IMR-90 (cell line): ENCODE measurements at regions not wholly inside any gene's neighbourhood (a gene's known extent, or its start where the extent isn't known, plus 50 kb on each side); places are given as distances from the start of the nearest gene placed in this dataset.

Experiments used
- ATAC-seq: fragments of 200-7000 bp; cut with Tn5 transposase; 2 replicates; pipeline ENCODE4 v1.9.1; 2020; ENCODE audit warnings: low read depth, mild to moderate bottlenecking, moderate library complexity
- BruUV-seq: library from RNA; stranded (reverse); fragments of 400-500 nt; replicated peaks from 2 replicates; lab custom pipeline; 2021; lab: Mats Ljungman, UMichigan
- CTCF ChIA-PET: fragments of 300-600 bp; formaldehyde crosslinking; extraction: SDS; loops from one replicate; lab custom pipeline; 2021; ENCODE audit warnings: antibody characterized with exemption; lab: Yijun Ruan, JAX
- POLR2A ChIA-PET: fragments of 300-600 bp; sonication (Branson Sonifier 250); formaldehyde crosslinking; loops from one replicate; lab custom pipeline; 2022; ENCODE audit warnings: antibody characterized with exemption; ENCODE audit not compliant: unreplicated experiment; lab: Charles Lee
- DNase-seq: peaks from one replicate; pipeline ENCODE4 v3.0.0; 2013
- H2AFZ ChIP-seq: replicated peaks from 2 replicates; pipeline ENCODE3; 2013; ENCODE audit warnings: low read length, mild to moderate bottlenecking; ENCODE audit not compliant: poor library complexity
- H2AK5ac ChIP-seq: 2 replicates; pipeline ENCODE4 v1.6.1; 2013; ENCODE audit warnings: low read depth, low read length, inconsistent platforms
- H2AK9ac ChIP-seq: replicated peaks from 2 replicates; pipeline ENCODE3; 2013; ENCODE audit warnings: mild to moderate bottlenecking, low read depth, low read length, moderate library complexity; ENCODE audit not compliant: poor library complexity
- H2BK120ac ChIP-seq: 2 replicates; pipeline ENCODE4 v1.6.1; 2013; ENCODE audit warnings: low read depth, low read length, inconsistent platforms
- H2BK15ac ChIP-seq: 3 replicates; pipeline ENCODE4 v1.6.1; 2013; ENCODE audit warnings: low read depth, low read length, inconsistent platforms
- H2BK20ac ChIP-seq: 2 replicates; pipeline ENCODE4 v1.6.1; 2013; ENCODE audit warnings: low read depth, mild to moderate bottlenecking, inconsistent platforms, low read length, moderate library complexity
- H2BK5ac ChIP-seq: 2 replicates; pipeline ENCODE4 v1.6.1; 2013; ENCODE audit warnings: mild to moderate bottlenecking, low read depth, low read length, inconsistent platforms; ENCODE audit not compliant: poor library complexity, severe bottlenecking
- H3K14ac ChIP-seq: replicated peaks from 2 replicates; pipeline ENCODE4 v1.6.1; 2013; ENCODE audit warnings: low read depth, low read length, inconsistent platforms
- H3K18ac ChIP-seq: 2 replicates; pipeline ENCODE4 v1.6.1; 2013; ENCODE audit warnings: low read depth, low read length, control low read depth
- H3K23ac ChIP-seq: 2 replicates; pipeline ENCODE4 v1.6.1; 2013; ENCODE audit warnings: low read depth, low read length, inconsistent platforms
- H3K27ac ChIP-seq: 2 replicates; pipeline ENCODE4 v1.5.1; 2013; ENCODE audit warnings: mild to moderate bottlenecking, control low read depth, low read length; ENCODE audit not compliant: insufficient read depth
- H3K27me3 ChIP-seq: 2 replicates; pipeline ENCODE4 v1.6.1; 2013; ENCODE audit warnings: low read length; ENCODE audit not compliant: control insufficient read depth, insufficient read depth
- H3K36me3 ChIP-seq: 2 replicates; pipeline ENCODE4 v1.6.1; 2013; ENCODE audit warnings: low read length, mixed read lengths; ENCODE audit not compliant: control insufficient read depth, insufficient read depth
- H3K4ac ChIP-seq: 2 replicates; pipeline ENCODE4 v1.6.1; 2013; ENCODE audit warnings: low read depth, low read length, inconsistent platforms
- H3K4me1 ChIP-seq: 2 replicates; pipeline ENCODE4 v1.6.1; 2013; ENCODE audit warnings: low read length, mixed read lengths; ENCODE audit not compliant: control insufficient read depth, insufficient read depth
- H3K4me2 ChIP-seq: 2 replicates; pipeline ENCODE4 v1.6.1; 2013; ENCODE audit warnings: low read depth, mild to moderate bottlenecking, control low read depth, low read length, moderate library complexity
- H3K4me3 ChIP-seq: 2 replicates; pipeline ENCODE4 v1.5.1; 2013; ENCODE audit warnings: low read depth, mild to moderate bottlenecking, control low read depth, low read length, moderate library complexity; ENCODE audit not compliant: insufficient read depth
- H3K56ac ChIP-seq: 2 replicates; pipeline ENCODE4 v1.6.1; 2013; ENCODE audit warnings: low read length, inconsistent platforms; ENCODE audit not compliant: insufficient read depth; ENCODE audit errors: extremely low read depth
- H3K79me1 ChIP-seq, 2 experiments: 2 replicates each; pipeline ENCODE4 v1.6.1; 2013; ENCODE audit warnings: low read length in 2 of 2, inconsistent platforms in 1 of 2, low read depth in 1 of 2
- H3K9ac ChIP-seq: 2 replicates; pipeline ENCODE4 v1.6.1; 2013; ENCODE audit warnings: low read depth, low read length, control low read depth
- H3K9me1 ChIP-seq: 2 replicates; pipeline ENCODE4 v1.6.1; 2013; ENCODE audit warnings: low read length, inconsistent platforms; ENCODE audit not compliant: insufficient read depth
- H3K9me3 ChIP-seq: 2 replicates; pipeline ENCODE4 v1.6.1; 2013; ENCODE audit warnings: low read length; ENCODE audit not compliant: control insufficient read depth, insufficient read depth
- H4K20me1 ChIP-seq: 2 replicates; pipeline ENCODE4 v1.6.1; 2013; ENCODE audit warnings: low read length, inconsistent platforms; ENCODE audit not compliant: insufficient read depth
- H4K5ac ChIP-seq: 2 replicates; pipeline ENCODE4 v1.6.1; 2013; ENCODE audit warnings: mild to moderate bottlenecking, low read depth, low read length, control low read depth
- H4K8ac ChIP-seq, 2 experiments: 2 replicates each; pipeline ENCODE4 v1.6.1; 2013; ENCODE audit warnings: low read depth in 2 of 2, low read length in 2 of 2, control low read depth in 1 of 2, inconsistent platforms in 1 of 2
- H4K91ac ChIP-seq: 2 replicates; pipeline ENCODE4 v1.6.1; 2013; ENCODE audit warnings: low read depth, low read length, inconsistent platforms; ENCODE audit not compliant: insufficient read depth
- BHLHE40 ChIP-seq: fragments of 150-350 bp; IDR thresholded peaks from 2 replicates; pipeline ENCODE4 v1.6.1; 2016; ENCODE audit warnings: mild to moderate bottlenecking, low read depth, low read length
- CEBPB ChIP-seq: IDR thresholded peaks from 2 replicates; pipeline ENCODE4 v1.6.1; 2012; ENCODE audit warnings: low read depth, low read length, improper control_type of control experiment
- CHD1 ChIP-seq: IDR thresholded peaks from 2 replicates; pipeline ENCODE4 v1.6.1; 2012; ENCODE audit warnings: low read depth, low read length, improper control_type of control experiment
- CTCF ChIP-seq: conservative IDR thresholded peaks from 2 replicates; pipeline ENCODE4 v1.5.1; 2012; ENCODE audit warnings: mild to moderate bottlenecking, low read depth, low read length, improper control_type of control experiment
- ELK1 ChIP-seq: fragments of 150-350 bp; IDR thresholded peaks from 2 replicates; pipeline ENCODE4 v1.6.1; 2016; ENCODE audit warnings: low read depth, mild to moderate bottlenecking, low read length, moderate library complexity, borderline replicate concordance
- FOS ChIP-seq: fragments of 150-350 bp; IDR thresholded peaks from 2 replicates; pipeline ENCODE4 v1.6.1; 2016; ENCODE audit warnings: low read depth, low read length
- MAFK ChIP-seq: IDR thresholded peaks from 2 replicates; pipeline ENCODE4 v1.6.1; 2012; ENCODE audit warnings: low read depth, low read length, improper control_type of control experiment
- MAZ ChIP-seq: IDR thresholded peaks from 2 replicates; pipeline ENCODE4 v1.6.1; 2012; ENCODE audit warnings: low read depth, mild to moderate bottlenecking, low read length, improper control_type of control experiment, moderate library complexity, borderline replicate concordance
- MXI1 ChIP-seq: IDR thresholded peaks from 2 replicates; pipeline ENCODE4 v1.6.1; 2012; ENCODE audit warnings: low read depth, mild to moderate bottlenecking, low read length, moderate library complexity, borderline replicate concordance
- POLR2A ChIP-seq: IDR thresholded peaks from 2 replicates; pipeline ENCODE4 v1.6.1; 2012; ENCODE audit warnings: mild to moderate bottlenecking, low read depth, low read length
- RAD21 ChIP-seq: IDR thresholded peaks from 2 replicates; pipeline ENCODE4 v1.6.1; 2012; ENCODE audit warnings: low read length, improper control_type of control experiment
- RCOR1 ChIP-seq: IDR thresholded peaks from 2 replicates; pipeline ENCODE4 v1.6.1; 2012; ENCODE audit warnings: mild to moderate bottlenecking, low read length, improper control_type of control experiment; ENCODE audit not compliant: insufficient replicate concordance
- SMC3 ChIP-seq: fragments of 150-350 bp; IDR thresholded peaks from 2 replicates; pipeline ENCODE4 v1.6.1; 2016; ENCODE audit warnings: low read depth, mild to moderate bottlenecking, antibody characterized with exemption, low read length, moderate library complexity
- USF2 ChIP-seq: fragments of 150-350 bp; IDR thresholded peaks from 2 replicates; pipeline ENCODE4 v1.6.1; 2017; ENCODE audit warnings: mild to moderate bottlenecking, antibody characterized with exemption, low read length, low read depth
- WGBS, 2 experiments: methylation state at CpG; one replicate each; pipeline versions ENCODE4 v1.1.5 to v1.1.7; 2013; ENCODE audit warnings: missing lambda C conversion rate in 2 of 2; ENCODE audit not compliant: insufficient read length in 1 of 2; ENCODE audit errors: extremely low coverage in 2 of 2; 5-methylcytosine and 5-hydroxymethylcytosine counted together
- dilution Hi-C: fragments of 300-500 bp; cut with HindIII; formaldehyde crosslinking; loops from one replicate; pipeline ENCODE4 v1.14.3; 2018; ENCODE audit warnings: low sequenced_read_pairs; ENCODE audit not compliant: unreplicated experiment
- in situ Hi-C: fragments of 300-500 bp; cut with MboI; formaldehyde crosslinking; loops from 3 replicates; pipeline ENCODE4 v1.14.3; 2019; ENCODE audit warnings: low sequenced_read_pairs, inconsistent platforms, mixed read lengths
- intact Hi-C: fragments of 100-400 bp; cut with micrococcal nuclease; formaldehyde crosslinking; loops from 2 replicates; pipeline ENCODE4 v1.10.0; 2022

- Histone ChIP-seq H3K56ac (no peak overlapping the region), H3K9ac (no peak overlapping the region), H3K14ac (no peak overlapping the region), H3K4me1 (no peaks in the 10 kb centered on the region), H3K27me3 (no peaks in the 10 kb centered on the region), H3K9me3 (no peaks in the 10 kb centered on the region), H3K36me3 (no peaks in the 10 kb centered on the region), H3K9me1 (peaks cover 3% of the 10 kb centered on the region; the same call in 1 of the 2 replicates), H2BK5ac (no peak overlapping the region), H2AK5ac (no peak overlapping the region), H4K8ac (no peak overlapping the region), H3K4ac (no peak overlapping the region), H4K91ac (no peak overlapping the region), H3K4me2 (no peak overlapping the region), H3K27ac (no peak overlapping the region), H2BK15ac (no peak overlapping the region; the same call in 2 of the 3 replicates), H2AK9ac (peak overlapping the region; percentile 5), H4K20me1 (no peaks in the 10 kb centered on the region), H2BK20ac (peak overlapping the region; percentile 45; the same call in 1 of the 2 replicates), H2AFZ (no peak overlapping the region), H3K18ac (peak overlapping the region; percentile 14; the same call in 1 of the 2 replicates), H3K23ac (no peak overlapping the region), H2BK120ac (no peak overlapping the region), H3K4me3 (no peak overlapping the region), H3K79me1 (no peaks in the 10 kb centered on the region), H4K5ac (no peak overlapping the region)
- dilution Hi-C loops, result no loop called here
- ATAC-seq (no peak), DNase-seq (no peak)
- TF ChIP-seq MXI1 (no peak), RCOR1 (no peak), USF2 (no peak), FOS (no peak), POLR2A (no peak), ELK1 (no peak), MAZ (no peak), CEBPB (no peak), SMC3 (no peak), MAFK (no peak), CHD1 (no peak), BHLHE40 (no peak), RAD21 (no peak), CTCF (no peak)
- intact Hi-C loops, result no loop called here
- no TSS peak for BruUV-seq
- POLR2A ChIA-PET, result no interaction called here
- 100% methylated on average over 1 of the region's 3 CpGs; no CpG with 5 or more reads in 1 of the 2 experiments for WGBS, 2 experiments
- CTCF ChIA-PET, result interaction anchor here (0.6 kb wide), 1 partner anchor 874 kb away, joined by 5 read pairs; no protein-coding TSS in a partner anchor
- in situ Hi-C loops, result no loop called here
These were observed 96.2 kb downstream of the BTG1 start for GRCh38 chr12:92049403-92049802.
